ENCODE measurements at regions not wholly inside any gene's neighbourhood (a gene's known extent, or its start where the extent isn't known, plus 50 kb on each side); places are given as distances from the start of the nearest gene placed in this dataset.

DNA sequence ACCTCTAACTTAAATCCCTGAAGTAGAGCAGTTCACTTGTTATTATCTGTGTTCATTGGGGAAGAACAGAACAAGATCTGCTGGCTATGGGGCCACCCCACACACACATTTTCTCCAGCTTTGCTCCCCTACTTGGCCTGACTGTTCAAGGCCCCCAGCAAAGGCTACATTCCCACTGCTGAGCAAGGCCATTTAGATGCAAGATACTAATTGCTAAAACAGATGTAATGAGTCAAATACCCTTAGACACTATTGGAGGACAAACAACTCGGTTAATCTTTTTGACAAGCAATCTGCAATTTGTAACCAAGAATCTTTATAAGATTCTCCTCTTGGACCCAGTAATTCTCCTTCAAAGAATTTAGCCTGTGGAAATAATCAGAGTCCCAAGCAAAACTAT lies 67.7 kb downstream of the NAV1 start:
- Histone ChIP-seq H3K4me2 (ENCODE audit: low read length) (no peak overlapping the region), H3K79me2 (ENCODE audit: low read length) (no peaks in the 10 kb centered on the region), H3K4me3 (ENCODE audit: low read length) (no peak overlapping the region), H3K9me3 (ENCODE audit: insufficient read depth, low read length) (no peaks in the 10 kb centered on the region), H3K36me3 (replicated peaks; ENCODE audit: low read depth, low read length) (no peaks in the 10 kb centered on the region), H4K20me1 (ENCODE audit: insufficient read depth, low read length) (no peaks in the 10 kb centered on the region), H3K9ac (ENCODE audit: low read length) (no peak overlapping the region), H2AFZ (ENCODE audit: low read depth, low read length) (no peak overlapping the region), H3K27ac (ENCODE audit: low read length) (no peak overlapping the region), H3K4me1 (ENCODE audit: low read length) (peaks cover 20% of the 10 kb centered on the region), H3K27me3 (ENCODE audit: low read depth, low read length) (no peaks in the 10 kb centered on the region)
- TF ChIP-seq, protein P1, sequence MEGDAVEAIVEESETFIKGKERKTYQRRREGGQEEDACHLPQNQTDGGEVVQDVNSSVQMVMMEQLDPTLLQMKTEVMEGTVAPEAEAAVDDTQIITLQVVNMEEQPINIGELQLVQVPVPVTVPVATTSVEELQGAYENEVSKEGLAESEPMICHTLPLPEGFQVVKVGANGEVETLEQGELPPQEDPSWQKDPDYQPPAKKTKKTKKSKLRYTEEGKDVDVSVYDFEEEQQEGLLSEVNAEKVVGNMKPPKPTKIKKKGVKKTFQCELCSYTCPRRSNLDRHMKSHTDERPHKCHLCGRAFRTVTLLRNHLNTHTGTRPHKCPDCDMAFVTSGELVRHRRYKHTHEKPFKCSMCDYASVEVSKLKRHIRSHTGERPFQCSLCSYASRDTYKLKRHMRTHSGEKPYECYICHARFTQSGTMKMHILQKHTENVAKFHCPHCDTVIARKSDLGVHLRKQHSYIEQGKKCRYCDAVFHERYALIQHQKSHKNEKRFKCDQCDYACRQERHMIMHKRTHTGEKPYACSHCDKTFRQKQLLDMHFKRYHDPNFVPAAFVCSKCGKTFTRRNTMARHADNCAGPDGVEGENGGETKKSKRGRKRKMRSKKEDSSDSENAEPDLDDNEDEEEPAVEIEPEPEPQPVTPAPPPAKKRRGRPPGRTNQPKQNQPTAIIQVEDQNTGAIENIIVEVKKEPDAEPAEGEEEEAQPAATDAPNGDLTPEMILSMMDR (IDR thresholded peaks at IDR 0.05; ENCODE audit: low read depth, low read length), result no peak
- TF ChIP-seq EZH2phosphoT487 (IDR thresholded peaks at IDR 0.05; ENCODE audit: low read depth), result no peak

DNA sequence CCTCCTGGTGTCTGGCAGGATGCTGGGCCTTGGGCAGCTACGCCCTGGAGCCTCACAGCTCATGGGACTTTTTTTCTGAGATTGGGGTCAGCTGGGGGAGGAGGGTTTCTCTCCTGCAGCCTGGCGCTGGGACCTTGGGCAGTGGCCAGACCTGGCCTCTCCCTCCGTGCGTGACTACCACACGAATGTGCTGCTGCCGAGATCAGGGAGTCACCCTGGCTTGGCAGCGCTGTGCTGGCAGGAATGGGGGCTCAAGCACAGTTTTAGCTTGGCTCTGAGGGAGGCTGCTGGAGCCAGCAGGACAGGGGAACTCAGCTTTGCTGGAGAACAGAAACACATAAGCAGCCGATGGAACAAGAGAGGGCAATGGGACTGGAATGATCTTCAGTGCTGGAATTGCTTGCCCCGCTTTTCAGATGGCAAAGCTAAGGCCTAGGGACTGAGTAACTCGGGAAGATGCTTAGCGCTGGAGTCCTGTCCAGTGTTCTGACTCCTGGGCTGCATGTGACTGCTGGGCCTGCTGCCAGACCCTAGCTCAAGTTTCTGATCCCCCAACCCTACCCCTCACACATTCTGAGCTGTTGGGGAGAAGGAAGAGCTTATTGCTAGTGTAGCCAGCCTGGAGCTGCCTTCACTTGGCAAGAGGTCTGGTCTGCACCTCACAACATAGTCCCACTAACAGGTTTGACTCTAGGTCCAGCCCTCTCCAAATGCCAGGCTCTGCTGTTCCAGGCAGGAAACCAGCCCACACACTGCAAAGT lies 69.9 kb downstream of the NAV1 start:
- no peaks in the 10 kb centered on the region for H3K79me2 ChIP-seq (ENCODE audit: low read length)
- TF ChIP-seq, protein P1 (IDR thresholded peaks at IDR 0.05; ENCODE audit: low read depth, low read length), result no peak
- no peak for TF ChIP-seq EZH2phosphoT487 (IDR thresholded peaks at IDR 0.05; ENCODE audit: low read depth)
- H3K27me3 ChIP-seq (ENCODE audit: low read depth, low read length), result no peaks in the 10 kb centered on the region
- H3K4me3 ChIP-seq (ENCODE audit: low read length), result no peak overlapping the region
- no peak overlapping the region for H3K4me2 ChIP-seq (ENCODE audit: low read length)
- peaks cover 12% of the 10 kb centered on the region for H3K4me1 ChIP-seq (ENCODE audit: low read length)
- no peak overlapping the region for H3K9ac ChIP-seq (ENCODE audit: low read length)
- H3K36me3 ChIP-seq (replicated peaks; ENCODE audit: low read depth, low read length), result no peaks in the 10 kb centered on the region
- no peaks in the 10 kb centered on the region for H4K20me1 ChIP-seq (ENCODE audit: insufficient read depth, low read length)
- H3K9me3 ChIP-seq (ENCODE audit: insufficient read depth, low read length), result no peaks in the 10 kb centered on the region
- no peak overlapping the region for H2AFZ ChIP-seq (ENCODE audit: low read depth, low read length)
- no peak overlapping the region for H3K27ac ChIP-seq (ENCODE audit: low read length)

DNA sequence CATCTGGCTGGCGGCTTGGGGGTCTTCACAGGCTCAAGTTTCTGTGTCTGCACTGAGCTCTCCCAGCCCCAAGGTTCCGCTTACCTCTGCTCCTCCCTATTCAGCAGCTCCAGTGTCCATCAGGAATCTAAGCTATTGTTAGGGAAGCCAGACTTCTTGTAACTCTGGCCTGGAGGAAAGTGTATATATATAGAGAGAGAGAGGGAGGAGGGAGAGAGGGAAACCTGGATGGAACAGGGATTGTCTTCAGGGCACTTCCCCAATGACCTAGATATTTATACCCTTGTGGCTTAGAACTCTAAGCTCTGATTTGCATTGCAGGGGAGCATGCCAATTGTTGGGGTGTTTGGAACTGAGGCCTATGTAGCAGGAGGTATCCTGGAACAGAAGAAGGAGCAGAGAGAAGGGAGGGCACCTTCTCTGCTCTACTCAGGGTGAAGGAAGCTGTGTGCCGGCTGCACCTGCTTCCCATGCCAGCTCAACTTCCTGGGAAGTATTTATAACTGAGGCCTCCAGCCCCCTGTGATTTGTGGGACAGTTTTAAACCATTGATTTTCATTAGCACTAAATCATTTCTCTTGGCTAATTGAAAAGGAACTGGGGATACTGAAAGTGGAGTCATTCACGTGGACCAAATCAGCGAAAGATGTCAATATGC lies 70.9 kb downstream of the NAV1 start:
- Histone ChIP-seq H3K36me3 (replicated peaks; ENCODE audit: low read depth, low read length) (no peaks in the 10 kb centered on the region), H3K4me1 (ENCODE audit: low read length) (peaks cover 10% of the 10 kb centered on the region), H3K27ac (ENCODE audit: low read length) (no peak overlapping the region), H3K4me2 (ENCODE audit: low read length) (no peak overlapping the region), H3K79me2 (ENCODE audit: low read length) (no peaks in the 10 kb centered on the region), H4K20me1 (ENCODE audit: insufficient read depth, low read length) (no peaks in the 10 kb centered on the region), H3K9ac (ENCODE audit: low read length) (no peak overlapping the region), H3K9me3 (ENCODE audit: insufficient read depth, low read length) (no peaks in the 10 kb centered on the region), H2AFZ (ENCODE audit: low read depth, low read length) (no peak overlapping the region), H3K27me3 (ENCODE audit: low read depth, low read length) (no peaks in the 10 kb centered on the region), H3K4me3 (ENCODE audit: low read length) (no peak overlapping the region)
- TF ChIP-seq, protein P1 (IDR thresholded peaks at IDR 0.05; ENCODE audit: low read depth, low read length), result no peak
- no peak for TF ChIP-seq EZH2phosphoT487 (IDR thresholded peaks at IDR 0.05; ENCODE audit: low read depth)

DNA sequence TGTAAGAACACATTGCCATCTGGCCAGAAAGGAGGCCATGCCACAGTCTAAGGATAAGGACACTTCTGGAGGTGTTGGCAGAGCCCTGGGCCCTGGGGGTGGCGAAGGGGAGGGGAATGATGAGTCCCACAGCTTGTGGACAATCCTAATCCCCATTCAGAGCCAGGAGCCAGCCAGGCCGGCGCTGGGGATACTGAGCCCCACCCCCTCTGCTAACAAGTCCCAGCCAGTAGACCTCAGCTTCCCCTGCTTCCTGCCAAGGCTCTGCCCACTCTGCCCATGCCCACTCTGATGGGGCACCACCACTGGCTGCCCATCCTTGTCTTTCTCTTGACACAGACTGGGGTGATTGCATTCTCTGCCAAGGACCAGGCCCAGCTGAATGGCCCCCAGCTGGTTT lies 71.9 kb downstream of the NAV1 start:
- TF ChIP-seq EZH2phosphoT487 (IDR thresholded peaks at IDR 0.05; ENCODE audit: low read depth), result no peak
- TF ChIP-seq, protein P1 (IDR thresholded peaks at IDR 0.05; ENCODE audit: low read depth, low read length), result no peak
- Histone ChIP-seq H3K4me1 (ENCODE audit: low read length) (peaks cover 3% of the 10 kb centered on the region), H3K9me3 (ENCODE audit: insufficient read depth, low read length) (no peaks in the 10 kb centered on the region), H2AFZ (ENCODE audit: low read depth, low read length) (no peak overlapping the region), H3K9ac (ENCODE audit: low read length) (no peak overlapping the region), H3K36me3 (replicated peaks; ENCODE audit: low read depth, low read length) (no peaks in the 10 kb centered on the region), H3K79me2 (ENCODE audit: low read length) (no peaks in the 10 kb centered on the region), H4K20me1 (ENCODE audit: insufficient read depth, low read length) (no peaks in the 10 kb centered on the region), H3K4me3 (ENCODE audit: low read length) (no peak overlapping the region), H3K4me2 (ENCODE audit: low read length) (no peak overlapping the region), H3K27ac (ENCODE audit: low read length) (no peak overlapping the region), H3K27me3 (ENCODE audit: low read depth, low read length) (peaks cover 3% of the 10 kb centered on the region; the same call in 1 of the 2 replicates)

All from OCI-LY3 (cell line).